Neural progenitor cell (in vitro differentiated cells): ENCODE measurements at regions not wholly inside any gene's neighbourhood (a gene's known extent, or its start where the extent isn't known, plus 50 kb on each side); places are given as distances from the start of the nearest gene placed in this dataset.

Experiments
- EZH2 ChIP-seq: fragments of 200-600 bp; sonication (generic); IDR thresholded peaks from 2 replicates; pipeline ENCODE4 v1.6.1; 2017; ENCODE audit warnings: antibody characterized with exemption, mild to moderate bottlenecking, moderate library complexity
- EZH2phosphoT487 ChIP-seq: fragments of 200-600 bp; sonication (generic); IDR thresholded peaks from 2 replicates; pipeline ENCODE4 v1.6.1; 2017; ENCODE audit warnings: antibody characterized with exemption
- TF ChIP-seq, protein P1 (sequence below): fragments of 200-600 bp; sonication (generic); IDR thresholded peaks from 2 replicates; pipeline ENCODE4 v1.5.1; 2017; ENCODE audit warnings: antibody characterized with exemption, mild to moderate bottlenecking

DNA sequence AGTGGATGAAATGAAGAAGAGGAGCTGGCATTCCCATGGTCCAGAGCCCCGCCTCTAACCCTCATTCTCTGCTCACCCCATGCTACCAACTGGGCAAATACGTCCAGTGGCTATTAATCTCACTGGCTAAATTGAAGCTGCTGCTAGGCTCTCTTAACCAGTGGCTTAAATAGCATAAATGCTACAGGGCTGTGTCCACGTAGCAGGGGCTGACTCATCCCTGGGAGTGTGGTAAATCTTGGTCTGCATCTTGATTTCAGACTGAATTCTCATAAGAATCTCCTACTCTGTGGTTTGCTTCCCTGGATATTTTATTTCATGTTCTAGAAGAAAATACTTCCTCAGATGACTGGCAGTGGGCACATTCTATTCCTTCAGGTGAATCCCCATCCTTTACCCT lies 193.1 kb upstream of the ARG1 start:
- TF ChIP-seq, protein P1, sequence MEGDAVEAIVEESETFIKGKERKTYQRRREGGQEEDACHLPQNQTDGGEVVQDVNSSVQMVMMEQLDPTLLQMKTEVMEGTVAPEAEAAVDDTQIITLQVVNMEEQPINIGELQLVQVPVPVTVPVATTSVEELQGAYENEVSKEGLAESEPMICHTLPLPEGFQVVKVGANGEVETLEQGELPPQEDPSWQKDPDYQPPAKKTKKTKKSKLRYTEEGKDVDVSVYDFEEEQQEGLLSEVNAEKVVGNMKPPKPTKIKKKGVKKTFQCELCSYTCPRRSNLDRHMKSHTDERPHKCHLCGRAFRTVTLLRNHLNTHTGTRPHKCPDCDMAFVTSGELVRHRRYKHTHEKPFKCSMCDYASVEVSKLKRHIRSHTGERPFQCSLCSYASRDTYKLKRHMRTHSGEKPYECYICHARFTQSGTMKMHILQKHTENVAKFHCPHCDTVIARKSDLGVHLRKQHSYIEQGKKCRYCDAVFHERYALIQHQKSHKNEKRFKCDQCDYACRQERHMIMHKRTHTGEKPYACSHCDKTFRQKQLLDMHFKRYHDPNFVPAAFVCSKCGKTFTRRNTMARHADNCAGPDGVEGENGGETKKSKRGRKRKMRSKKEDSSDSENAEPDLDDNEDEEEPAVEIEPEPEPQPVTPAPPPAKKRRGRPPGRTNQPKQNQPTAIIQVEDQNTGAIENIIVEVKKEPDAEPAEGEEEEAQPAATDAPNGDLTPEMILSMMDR: no peak
- TF ChIP-seq EZH2 (no peak), EZH2phosphoT487 (no peak)
